ENCODE measurements at regions not wholly inside any gene's neighbourhood (a gene's known extent, or its start where the extent isn't known, plus 50 kb on each side); places are given as distances from the start of the nearest gene placed in this dataset.

- TF ChIP-seq CTCF (IDR thresholded peaks at IDR 0.05) (no peak), POLR2A (IDR thresholded peaks at IDR 0.05) (no peak)
These were observed 76.7 kb downstream of the HHEX start for GRCh38 chr10:92766451-92766850.
